Islet of Langerhans (tissue), 1 donor: ENCODE measurements at regions not wholly inside any gene's neighbourhood (a gene's known extent, or its start where the extent isn't known, plus 50 kb on each side); places are given as distances from the start of the nearest gene placed in this dataset.

Experiments used
- FAIRE-seq: peaks from one replicate; lab custom pipeline; 2011; peaks lifted over from hg19 to GRCh38; lab: Jason Lieb, UNC

GRCh38 chr12:34291426-34291901, 269.2 kb downstream of the ALG10 start:
- no peak for FAIRE-seq

DNA sequence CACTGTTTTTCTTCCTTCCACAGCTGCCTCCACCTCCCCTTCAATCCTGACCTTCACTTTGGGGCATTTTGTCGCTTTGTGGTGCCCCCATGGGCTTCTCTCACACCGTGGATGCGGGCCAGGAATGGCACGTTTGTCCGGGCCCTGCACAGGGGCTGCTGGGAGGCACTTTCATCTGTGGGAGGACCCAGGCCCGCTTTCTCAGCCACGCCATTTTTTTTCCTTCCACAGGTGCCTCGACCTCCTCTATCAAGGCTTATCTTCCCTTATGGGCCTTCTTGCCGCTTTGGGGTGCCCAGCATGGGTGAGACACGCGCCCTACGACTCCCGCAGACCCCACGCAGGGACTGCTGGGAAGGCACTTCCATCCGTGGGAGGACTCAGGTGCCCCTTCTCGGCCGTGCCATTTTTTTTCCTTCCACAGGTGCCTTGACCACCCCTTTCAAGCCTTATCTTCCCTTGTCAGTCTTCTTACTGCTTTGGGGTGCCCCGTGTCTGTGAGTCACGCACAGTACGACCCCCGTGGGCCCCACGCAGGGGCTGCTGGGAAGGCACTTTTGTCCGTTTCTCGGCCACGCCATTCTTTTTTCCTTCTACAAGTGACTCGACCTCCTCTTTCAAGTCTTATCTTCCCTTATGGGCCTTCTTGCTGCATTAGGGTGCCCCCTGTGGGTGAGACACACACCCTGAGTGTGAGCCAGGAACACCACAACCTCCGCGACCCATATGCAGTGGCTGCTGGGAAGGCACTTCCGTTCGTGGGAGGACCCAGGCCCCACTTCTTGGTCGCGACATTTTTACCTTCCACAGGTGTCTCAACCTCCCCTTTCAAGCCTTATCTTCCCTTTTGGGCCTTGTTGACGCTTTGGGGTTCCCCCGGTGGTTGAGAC, 270.7 kb downstream of the ALG10 start:
- FAIRE-seq = no peak

- FAIRE-seq = no peak
Measured at GRCh38 chr12:34294137-34294536, 271.8 kb downstream of the ALG10 start.

GRCh38 chr12:34294671-34295365, 272.5 kb downstream of the ALG10 start:
- no peak for FAIRE-seq

DNA sequence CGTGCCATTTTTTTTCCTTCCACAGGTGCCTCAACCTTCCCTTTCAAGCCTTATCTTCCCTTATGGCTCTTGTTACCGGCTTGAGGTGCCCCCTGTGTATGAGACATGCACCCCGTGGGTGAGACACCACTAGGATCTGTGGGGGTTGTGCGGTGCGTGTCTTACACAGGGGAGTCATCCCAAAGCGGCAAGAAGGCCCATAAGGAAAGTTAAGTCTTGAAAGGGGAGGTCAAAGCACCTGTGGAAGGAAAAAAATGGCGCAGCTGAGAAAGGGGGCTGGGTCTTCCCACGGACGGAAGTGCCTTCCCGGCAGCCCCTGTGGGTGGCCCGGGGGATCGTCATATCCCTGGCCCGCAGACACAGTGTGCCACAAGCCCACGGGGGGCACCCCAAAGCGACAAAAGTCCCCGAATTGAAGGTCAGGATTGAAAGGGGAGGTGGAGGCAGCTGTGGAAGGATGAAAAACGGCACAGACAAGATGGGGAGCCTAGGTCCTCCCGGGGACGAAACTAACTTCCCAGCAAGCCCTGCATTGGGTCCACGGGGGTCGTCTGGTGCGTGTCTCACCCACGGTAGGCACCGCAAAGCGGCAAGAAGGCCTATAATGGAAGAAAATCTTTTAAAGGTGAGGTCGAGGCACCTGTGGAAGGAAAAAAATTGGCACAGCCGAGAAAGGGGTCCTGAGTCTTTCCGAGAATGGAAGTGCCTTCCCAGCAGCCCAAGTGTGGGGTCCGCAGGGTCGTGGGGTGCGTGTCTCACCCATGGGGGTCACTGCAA, 273.3 kb downstream of the ALG10 start:
- FAIRE-seq = no peak

DNA sequence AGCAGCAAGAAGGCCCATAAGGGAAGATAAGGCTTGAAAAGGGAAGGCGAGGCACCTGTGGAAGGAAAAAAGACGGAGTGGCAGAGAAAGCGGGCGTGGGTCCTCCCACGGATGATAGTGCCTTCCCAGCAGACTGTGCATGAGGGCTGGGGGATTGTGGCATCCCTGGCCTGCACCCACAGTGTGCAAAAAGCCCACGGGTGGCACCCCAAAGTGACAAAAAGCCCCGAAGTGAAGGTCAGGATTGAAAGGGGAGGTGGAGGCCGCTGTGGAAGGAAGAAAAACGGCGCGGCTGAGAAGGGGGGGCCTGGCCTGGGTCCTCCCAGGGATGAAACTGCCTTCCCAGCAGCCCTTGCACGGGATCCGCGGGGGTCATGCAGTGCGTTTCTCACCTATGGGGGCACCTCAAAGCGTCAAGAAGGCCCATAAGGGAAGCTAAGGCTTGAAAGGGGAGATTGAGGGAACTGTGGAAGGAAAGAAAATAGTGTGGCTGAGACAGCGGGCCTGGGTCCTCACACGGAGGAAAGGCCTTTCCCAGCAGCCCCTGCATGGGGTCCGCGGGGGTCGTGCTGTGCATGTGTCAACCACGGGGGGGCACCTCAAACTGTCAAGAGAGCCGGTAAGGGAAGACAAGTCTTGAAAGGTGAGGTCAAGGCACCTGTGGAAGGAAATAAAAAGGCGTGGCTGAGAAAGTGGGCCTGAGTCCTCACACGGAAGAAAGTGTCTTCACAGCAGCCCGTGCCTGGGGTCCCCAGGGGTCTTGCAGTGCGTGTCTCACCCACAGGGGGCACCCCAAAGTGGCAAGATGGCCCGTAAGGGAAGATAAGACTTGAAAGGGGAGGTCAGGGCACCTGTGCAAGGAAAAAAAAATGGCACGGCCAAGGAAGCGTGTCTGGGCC, 274.1 kb downstream of the ALG10 start:
- FAIRE-seq = no peak

- no peak for FAIRE-seq
Measured at GRCh38 chr12:34297126-34297789, 275.0 kb downstream of the ALG10 start.

DNA sequence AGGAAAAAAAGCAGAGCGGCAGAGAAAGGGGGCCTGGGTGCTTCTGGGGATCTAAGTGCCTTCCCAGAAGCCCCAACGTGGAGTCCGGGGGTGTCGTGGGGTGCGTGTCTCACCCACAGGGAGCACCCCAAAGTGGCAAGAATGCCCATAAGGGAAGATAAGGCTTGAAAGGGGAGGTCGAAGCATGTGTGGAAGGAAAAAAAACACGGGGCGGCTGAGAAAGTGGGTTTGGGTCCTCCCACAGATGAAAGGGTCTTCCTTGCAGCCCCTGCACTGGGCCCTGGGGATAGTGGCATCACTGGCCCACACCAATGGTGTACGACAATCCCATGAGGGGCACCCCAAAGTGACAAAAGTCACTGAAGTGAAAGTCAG, 275.5 kb downstream of the ALG10 start:
- no peak for FAIRE-seq

- FAIRE-seq = no peak
Measured at GRCh38 chr12:34298176-34298970, 276.1 kb downstream of the ALG10 start.

DNA sequence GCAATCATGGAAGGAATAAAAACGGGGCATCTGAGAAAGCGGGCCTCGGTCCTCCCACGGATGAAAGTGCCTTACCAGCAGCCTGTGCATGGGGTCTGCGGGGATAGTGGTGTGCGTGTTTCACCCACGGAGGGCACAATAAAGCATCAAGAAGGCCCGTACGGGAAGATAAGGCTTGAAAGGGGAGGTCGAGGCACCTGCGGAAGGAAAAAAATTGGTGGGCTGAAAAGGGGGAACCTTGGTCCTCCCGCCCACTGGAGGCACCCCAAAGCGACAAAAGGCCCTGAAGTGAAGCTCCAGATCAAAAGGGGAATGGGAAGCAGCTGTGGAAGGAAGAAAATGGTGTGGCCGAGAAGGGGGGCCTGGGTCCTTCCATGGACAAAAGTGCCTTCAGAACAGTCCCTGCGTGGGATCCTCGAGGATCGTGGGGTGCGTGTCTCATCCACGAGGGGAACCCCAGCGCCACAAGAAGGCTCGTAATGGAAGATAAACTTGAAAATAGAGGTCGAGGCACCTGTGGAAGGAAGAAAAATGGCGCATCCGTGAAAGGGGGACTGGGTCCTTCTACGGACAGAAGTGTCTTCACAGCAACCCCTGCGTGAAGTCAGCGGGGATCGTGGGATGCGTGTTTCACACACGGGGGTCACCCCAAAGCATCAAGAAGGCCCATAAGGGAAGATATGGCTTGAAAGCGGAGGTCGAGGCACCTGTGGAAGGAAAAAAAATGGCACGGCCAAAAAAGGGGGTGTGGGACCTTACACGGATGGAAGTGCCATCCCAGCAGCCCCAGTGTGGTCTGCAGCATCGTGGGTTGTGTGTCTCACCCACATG, 276.9 kb downstream of the ALG10 start:
- no peak for FAIRE-seq

- no peak for FAIRE-seq
Measured at GRCh38 chr12:34299802-34300193, 277.5 kb downstream of the ALG10 start.

DNA sequence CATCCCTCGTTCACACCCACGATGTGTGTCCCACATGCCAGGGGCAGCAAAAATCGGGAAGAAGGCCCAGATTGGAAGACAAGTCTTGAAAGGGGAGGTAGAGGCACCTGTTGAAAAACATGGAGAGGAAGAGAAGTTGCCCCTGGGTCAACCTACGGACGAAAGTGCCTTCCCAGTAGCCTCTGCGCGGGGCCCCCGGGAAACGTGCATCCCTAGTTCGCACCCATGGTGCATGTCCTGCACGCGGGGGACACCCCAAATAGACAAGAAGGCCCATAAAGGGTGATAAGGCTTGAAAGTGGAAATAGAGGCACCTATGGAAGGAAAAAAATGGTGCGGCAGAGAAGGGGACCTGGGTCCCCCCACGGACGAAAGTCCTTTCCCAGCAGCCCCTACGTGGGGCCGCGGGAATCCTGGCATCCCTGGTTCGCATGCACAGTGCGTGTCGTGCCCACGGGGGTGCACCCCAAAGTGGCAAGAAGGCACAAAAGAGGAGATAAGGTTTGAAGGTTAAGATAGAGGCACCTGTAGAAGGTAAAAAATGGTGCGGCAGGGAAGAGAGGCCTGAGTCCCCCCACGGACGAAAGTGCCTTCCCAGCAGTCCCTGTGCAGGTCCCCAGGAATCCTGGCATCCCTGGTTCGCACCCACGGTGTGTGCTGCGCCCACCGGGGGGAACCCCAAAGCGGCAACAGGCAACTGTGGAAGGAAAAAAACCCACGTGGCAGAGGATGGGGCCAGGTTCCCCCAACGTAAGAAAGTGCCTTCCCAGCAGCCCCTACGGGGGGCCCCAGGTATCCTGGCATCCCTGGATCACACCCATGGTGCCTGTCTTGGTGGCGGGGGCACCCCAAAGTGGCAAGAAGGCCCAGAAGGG, 278.3 kb downstream of the ALG10 start:
- FAIRE-seq = no peak

DNA sequence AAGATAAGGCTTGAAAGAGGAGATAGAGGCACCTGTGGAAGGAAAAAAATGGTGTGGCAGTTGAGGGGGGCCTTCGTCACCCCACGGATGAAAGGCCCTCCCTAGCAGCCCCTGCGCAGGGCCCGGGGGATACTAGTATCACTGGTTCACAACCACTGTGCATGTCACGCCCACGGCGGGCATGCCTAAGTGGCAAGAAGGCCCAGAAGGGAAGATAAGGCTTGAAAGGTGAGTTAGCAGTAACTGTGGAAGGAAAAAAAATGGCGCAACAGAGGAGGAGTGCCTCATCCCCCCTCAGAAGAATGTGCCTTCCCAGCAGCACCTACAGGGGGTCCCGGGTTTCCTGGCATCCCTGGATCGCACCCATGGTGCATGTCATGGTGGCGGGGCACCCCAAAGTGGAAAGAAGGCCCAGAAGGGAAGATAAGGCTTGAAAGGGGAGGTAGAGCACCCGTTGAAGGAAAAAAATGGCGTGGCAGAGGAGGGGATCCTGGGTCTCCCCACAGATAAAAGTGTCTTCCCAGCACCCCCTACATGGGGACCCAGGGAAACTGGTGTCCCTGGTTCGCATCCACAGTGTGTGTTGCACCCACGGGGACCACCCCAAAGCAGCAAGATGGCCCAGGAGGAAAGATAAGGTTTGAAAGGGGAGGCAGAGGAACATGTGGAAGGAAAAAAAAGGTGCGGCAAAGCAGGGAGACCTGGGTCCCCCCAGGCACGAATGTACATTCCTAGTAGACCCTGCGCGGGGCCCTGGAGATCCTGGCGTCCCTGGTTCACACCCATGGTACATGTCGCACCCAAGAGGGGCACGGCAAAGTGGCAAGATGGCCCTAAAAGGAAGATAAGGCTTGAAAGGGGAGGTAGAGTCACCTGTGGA, 279.2 kb downstream of the ALG10 start:
- FAIRE-seq = no peak

DNA sequence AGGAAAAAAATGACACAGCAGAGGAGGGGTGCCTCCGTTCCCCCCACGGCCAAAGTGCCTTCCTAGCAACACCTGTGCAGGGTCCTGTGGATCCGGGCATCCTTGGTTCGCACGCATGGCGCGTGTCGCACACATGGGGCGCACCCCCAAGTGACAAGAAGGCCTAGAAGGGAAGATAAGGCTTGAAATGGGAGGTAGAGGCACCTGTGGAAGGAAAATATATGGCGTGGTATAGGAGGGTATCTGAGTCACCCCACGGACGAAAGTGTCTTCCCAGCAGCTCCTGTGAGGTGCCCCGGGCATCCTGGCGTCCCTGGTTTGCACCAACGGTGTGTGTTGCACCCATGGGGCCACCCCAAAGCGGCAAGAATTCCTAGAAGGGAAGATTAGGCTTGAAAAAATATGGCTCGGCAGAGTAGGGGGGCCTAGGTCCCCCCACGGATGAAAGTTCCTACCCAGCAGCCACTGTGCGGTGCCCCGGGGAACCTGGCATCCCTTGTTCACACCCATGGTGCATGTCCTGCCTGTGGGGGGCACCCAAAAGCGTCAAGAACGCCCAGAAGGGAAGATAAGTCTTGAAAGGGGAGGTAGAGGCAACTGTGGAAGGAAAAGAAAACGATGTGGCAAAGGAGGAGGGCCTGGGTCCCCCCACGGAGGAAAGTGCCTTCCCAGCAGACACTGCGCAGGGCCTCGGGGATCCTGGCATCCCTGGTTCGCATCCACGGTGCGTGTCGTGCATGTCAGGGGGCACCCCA, 280.0 kb downstream of the ALG10 start:
- FAIRE-seq = no peak

DNA sequence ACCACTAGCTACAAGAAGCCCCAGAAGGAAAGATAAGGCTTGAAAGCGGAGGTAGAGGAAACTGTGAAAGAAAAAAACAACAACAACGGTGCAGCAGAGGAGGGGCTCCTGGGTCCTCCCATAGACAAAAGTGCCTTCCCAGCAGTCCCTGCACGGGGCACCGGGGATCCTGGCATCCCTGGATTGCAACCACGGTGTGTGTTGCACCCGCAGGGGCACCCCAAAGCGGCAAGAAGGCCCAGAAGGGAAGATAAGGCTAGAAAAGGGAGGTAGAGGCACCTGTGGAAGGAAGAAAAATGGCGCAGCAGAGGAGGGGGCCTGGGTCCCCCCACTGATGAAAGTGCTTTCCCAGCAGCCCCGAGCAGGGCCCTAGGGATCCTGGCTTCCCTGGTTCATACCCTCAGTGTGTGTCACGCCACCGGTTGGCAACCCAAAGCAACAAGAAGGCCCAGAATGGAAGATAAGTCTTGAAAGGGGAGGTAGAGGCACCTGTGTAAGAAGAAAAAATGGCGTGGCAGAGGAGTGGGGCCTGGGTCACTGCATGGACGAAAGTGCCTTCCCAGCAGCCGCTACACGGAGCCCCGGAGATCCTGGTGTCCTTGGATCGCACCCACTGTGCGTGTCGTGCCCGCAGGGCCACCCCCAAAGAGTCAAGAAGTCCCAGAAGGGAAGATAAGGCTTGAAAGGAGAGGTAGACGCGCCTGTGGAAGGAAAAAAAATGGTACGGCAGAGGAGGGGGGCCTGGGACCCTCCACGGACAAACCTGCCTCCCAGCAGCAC, 281.0 kb downstream of the ALG10 start:
- FAIRE-seq = no peak

- FAIRE-seq = no peak
Measured at GRCh38 chr12:34304001-34304400, 281.7 kb downstream of the ALG10 start.
